H9 (cell line): ENCODE measurements at regions not wholly inside any gene's neighbourhood (a gene's known extent, or its start where the extent isn't known, plus 50 kb on each side); places are given as distances from the start of the nearest gene placed in this dataset.
"Not testable (repeated sequence)": the region's sequence is repeated elsewhere in the genome, so short reads cannot be mapped to it uniquely, and the experiment has no call there.

ENCODE experiments used
- DNase-seq: peaks from one replicate; pipeline ENCODE4 v3.0.0-alpha.2; 2017
- H2AFZ ChIP-seq: one replicate; pipeline ENCODE4 v1.6.1; 2013; ENCODE audit warnings: mild to moderate bottlenecking, low read length, control low read depth, moderate library complexity
- H2AK5ac ChIP-seq: 2 replicates; pipeline ENCODE4 v1.6.1; 2013; ENCODE audit warnings: low read length, control low read depth, mixed read lengths; ENCODE audit not compliant: insufficient read length
- H2BK120ac ChIP-seq: one replicate; pipeline ENCODE4 v1.6.1; 2013; ENCODE audit warnings: low read depth, mild to moderate bottlenecking, low read length, control low read depth, inconsistent platforms; ENCODE audit not compliant: poor library complexity, severe bottlenecking
- H2BK12ac ChIP-seq: 2 replicates; pipeline ENCODE4 v1.6.1; 2013; ENCODE audit warnings: low read length, control low read depth, mixed read lengths, low read depth; ENCODE audit not compliant: insufficient read length
- H2BK15ac ChIP-seq: 2 replicates; pipeline ENCODE4 v1.6.1; 2013; ENCODE audit warnings: low read depth, low read length, control low read depth
- H2BK20ac ChIP-seq: one replicate; pipeline ENCODE4 v1.6.1; 2013; ENCODE audit warnings: low read depth, mild to moderate bottlenecking, low read length, control low read depth, inconsistent platforms; ENCODE audit not compliant: poor library complexity, severe bottlenecking
- H2BK5ac ChIP-seq: 2 replicates; pipeline ENCODE4 v1.6.1; 2013; ENCODE audit warnings: low read length, control low read depth, mixed read lengths; ENCODE audit not compliant: insufficient read length
- H3K14ac ChIP-seq: 2 replicates; pipeline ENCODE4 v1.6.1; 2013; ENCODE audit warnings: low read length, control low read depth; ENCODE audit not compliant: insufficient read depth
- H3K18ac ChIP-seq: 2 replicates; pipeline ENCODE4 v1.6.1; 2013; ENCODE audit warnings: low read depth, mild to moderate bottlenecking, mixed read lengths, low read length, control low read depth; ENCODE audit not compliant: insufficient read length
- H3K23ac ChIP-seq: 2 replicates; pipeline ENCODE4 v1.6.1; 2013; ENCODE audit warnings: low read length, control low read depth, mixed read lengths, low read depth; ENCODE audit not compliant: insufficient read length
- H3K23me2 ChIP-seq: 2 replicates; pipeline ENCODE4 v1.6.1; 2013; ENCODE audit warnings: low read depth, mild to moderate bottlenecking, mixed read lengths, low read length, control low read depth; ENCODE audit not compliant: insufficient read length, poor library complexity, severe bottlenecking
- H3K27ac ChIP-seq: 2 replicates; pipeline ENCODE4 v1.5.1; 2013; ENCODE audit warnings: low read length, control low read depth, mixed read lengths, low read depth; ENCODE audit not compliant: insufficient read length
- H3K27me3 ChIP-seq: 2 replicates; pipeline ENCODE4 v1.6.1; 2013; ENCODE audit warnings: low read length, control low read depth, inconsistent platforms; ENCODE audit not compliant: insufficient read depth
- H3K4ac ChIP-seq: 2 replicates; pipeline ENCODE4 v1.6.1; 2013; ENCODE audit warnings: low read depth, mild to moderate bottlenecking, control low read depth, inconsistent platforms, low read length, moderate library complexity
- H3K4me1 ChIP-seq: 2 replicates; pipeline ENCODE4 v1.6.1; 2013; ENCODE audit warnings: low read length, control low read depth, inconsistent platforms; ENCODE audit not compliant: insufficient read depth
- H3K4me2 ChIP-seq: 2 replicates; pipeline ENCODE4 v1.6.1; 2013; ENCODE audit warnings: low read length, control low read depth, mixed read lengths; ENCODE audit not compliant: insufficient read length, insufficient read depth
- H3K56ac ChIP-seq: 2 replicates; pipeline ENCODE4 v1.6.1; 2013; ENCODE audit warnings: low read depth, mild to moderate bottlenecking, mixed read lengths, low read length, control low read depth; ENCODE audit not compliant: insufficient read length
- H3K79me1 ChIP-seq: 2 replicates; pipeline ENCODE4 v1.6.1; 2013; ENCODE audit warnings: low read depth, mild to moderate bottlenecking, moderate library complexity, low read length, control low read depth, inconsistent platforms; ENCODE audit not compliant: insufficient read depth, poor library complexity, severe bottlenecking
- H3K79me2 ChIP-seq: 2 replicates; pipeline ENCODE4 v1.6.1; 2013; ENCODE audit warnings: low read length, control low read depth, inconsistent platforms; ENCODE audit not compliant: insufficient read depth
- H3K9ac ChIP-seq: 2 replicates; pipeline ENCODE4 v1.6.1; 2013; ENCODE audit warnings: low read length, control low read depth, mixed read lengths; ENCODE audit not compliant: insufficient read length; ENCODE audit errors: extremely low read depth
- H3K9me3 ChIP-seq: one replicate; pipeline ENCODE4 v1.6.1; 2013; ENCODE audit warnings: low read depth, low read length, inconsistent platforms; ENCODE audit not compliant: control insufficient read depth
- H3T11ph ChIP-seq: one replicate; pipeline ENCODE4 v1.6.1; 2013; ENCODE audit warnings: mild to moderate bottlenecking, low read length, control low read depth, inconsistent platforms
- H4K20me1 ChIP-seq: one replicate; pipeline ENCODE4 v1.6.1; 2013; ENCODE audit not compliant: control insufficient read depth, insufficient read length, insufficient read depth
- H4K5ac ChIP-seq: 2 replicates; pipeline ENCODE4 v1.6.1; 2013; ENCODE audit warnings: low read depth, mild to moderate bottlenecking, mixed read lengths, low read length, control low read depth; ENCODE audit not compliant: insufficient read length
- H4K8ac ChIP-seq: replicated peaks from 2 replicates; pipeline ENCODE4 v1.6.1; 2013; ENCODE audit warnings: low read length, control low read depth, mixed read lengths, low read depth; ENCODE audit not compliant: insufficient read length
- H4K91ac ChIP-seq: 2 replicates; pipeline ENCODE4 v1.6.1; 2013; ENCODE audit warnings: low read depth, mild to moderate bottlenecking, moderate library complexity, mixed read lengths, low read length, control low read depth; ENCODE audit not compliant: insufficient read length
- H3K27ac Mint-ChIP-seq, 3 experiments: 2 replicates in 2 of 3; 3 replicates in 1 of 3; pipeline ENCODE4 v1.8.0; 2020 to 2021; ENCODE audit warnings: mixed read lengths in 3 of 3, mild to moderate bottlenecking in 1 of 3, moderate library complexity in 1 of 3
- H3K27me3 Mint-ChIP-seq: 2 replicates; pipeline ENCODE4 v1.8.0; 2021; ENCODE audit warnings: low read depth, mild to moderate bottlenecking, moderate library complexity, mixed read lengths
- H3K36me3 Mint-ChIP-seq, 3 experiments: 2 replicates in 2 of 3; 3 replicates in 1 of 3; pipeline ENCODE4 v1.8.0; 2020 to 2021; ENCODE audit warnings: low read depth in 3 of 3, mixed read lengths in 3 of 3; ENCODE audit not compliant: insufficient read depth in 1 of 3
- H3K4me1 Mint-ChIP-seq, 2 experiments: 2 replicates each; pipeline ENCODE4 v1.8.0; 2020; ENCODE audit warnings: mixed read lengths in 2 of 2
- H3K4me3 Mint-ChIP-seq, 2 experiments: 2 replicates in 1 of 2; 3 replicates in 1 of 2; pipeline ENCODE4 v1.8.0; 2020 to 2021; ENCODE audit warnings: mild to moderate bottlenecking in 2 of 2, mixed read lengths in 2 of 2, moderate library complexity in 1 of 2
- H3K9me3 Mint-ChIP-seq, 2 experiments: 2 replicates in 1 of 2; 3 replicates in 1 of 2; pipeline ENCODE4 v1.8.0; 2020; ENCODE audit warnings: mild to moderate bottlenecking in 2 of 2, mixed read lengths in 2 of 2, moderate library complexity in 1 of 2
- CTCF ChIP-seq: fragments of 200-600 bp; sonication (generic); conservative IDR thresholded peaks from 3 replicates; pipeline ENCODE4 v1.8.0; 2021; ENCODE audit warnings: antibody characterized with exemption, mild to moderate bottlenecking
- WGBS: extraction: QIAGEN DNeasy Blood & Tissue Kit; methylation state at CpG from one replicate; pipeline ENCODE4 v1.1.7; 2013; ENCODE audit warnings: missing lambda C conversion rate, low lambda C conversion rate, mixed read lengths; ENCODE audit not compliant: insufficient read length; ENCODE audit errors: extremely low coverage; 5-methylcytosine and 5-hydroxymethylcytosine counted together

GRCh38 chr2:175786471-175787124 lies 215.5 kb downstream of the LNPK start:
- Histone ChIP-seq H2AFZ (no peak overlapping the region), H3K4me1 (no peaks in the 10 kb centered on the region), H3K14ac (no peak overlapping the region), H4K20me1 (no peaks in the 10 kb centered on the region), H4K5ac (no peak overlapping the region), H2AK5ac (no peak overlapping the region), H4K91ac (no peak overlapping the region), H3K9me3 (no peaks in the 10 kb centered on the region), H3K56ac (no peak overlapping the region), H2BK12ac (no peak overlapping the region), H3T11ph (no peak overlapping the region), H2BK5ac (no peak overlapping the region), H3K79me1 (no peaks in the 10 kb centered on the region), H3K23me2 (no peaks in the 10 kb centered on the region), H3K23ac (no peak overlapping the region), H3K79me2 (no peaks in the 10 kb centered on the region), H3K27ac (no peak overlapping the region), H3K4ac (no peak overlapping the region), H3K18ac (no peak overlapping the region), H3K27me3 (no peaks in the 10 kb centered on the region), H2BK120ac (no peak overlapping the region), H2BK15ac (no peak overlapping the region), H3K4me2 (no peak overlapping the region), H3K9ac (no peak overlapping the region), H2BK20ac (no peak overlapping the region), H4K8ac (no peak overlapping the region)
- no peaks in the 10 kb centered on the region for H3K4me1 Mint-ChIP-seq
- DNase-seq = no peak
- WGBS = no CpG with 5 or more reads among the region's 3 CpGs
- H3K4me3 Mint-ChIP-seq = no peak overlapping the region
- no peaks in the 10 kb centered on the region for H3K9me3 Mint-ChIP-seq
- H3K27ac Mint-ChIP-seq = no peak overlapping the region
- H3K36me3 Mint-ChIP-seq = no peaks in the 10 kb centered on the region
- no peaks in the 10 kb centered on the region; the same call in 1 of the 2 replicates for H3K27me3 Mint-ChIP-seq
- TF ChIP-seq CTCF = no peak

- WGBS = no CpG with 5 or more reads among the region's 2 CpGs
- H3K9me3 Mint-ChIP-seq, H3K79me1 ChIP-seq, H3K56ac ChIP-seq, H3K4me1 ChIP-seq, H3K79me2 ChIP-seq, DNase-seq, H3K18ac ChIP-seq, H3K27ac Mint-ChIP-seq, H3K4me2 ChIP-seq, H4K8ac ChIP-seq, H2AFZ ChIP-seq, H4K20me1 ChIP-seq, H4K91ac ChIP-seq, H2BK20ac ChIP-seq, H2BK120ac ChIP-seq, H2AK5ac ChIP-seq, H3T11ph ChIP-seq, H3K23ac ChIP-seq, H3K14ac ChIP-seq, H3K9ac ChIP-seq, H3K4ac ChIP-seq, H4K5ac ChIP-seq, H3K9me3 ChIP-seq, H2BK15ac ChIP-seq, H3K27ac ChIP-seq, H3K36me3 Mint-ChIP-seq, H3K27me3 Mint-ChIP-seq, H3K4me3 Mint-ChIP-seq, H3K23me2 ChIP-seq, H2BK5ac ChIP-seq, H2BK12ac ChIP-seq, H3K4me1 Mint-ChIP-seq, H3K27me3 ChIP-seq: not testable (repeated sequence)
Measured at GRCh38 chr2:175777337-175777736, 224.7 kb downstream of the LNPK start.
